ENCODE measurements at regions not wholly inside any gene's neighbourhood (a gene's known extent, or its start where the extent isn't known, plus 50 kb on each side); places are given as distances from the start of the nearest gene placed in this dataset.

DNA sequence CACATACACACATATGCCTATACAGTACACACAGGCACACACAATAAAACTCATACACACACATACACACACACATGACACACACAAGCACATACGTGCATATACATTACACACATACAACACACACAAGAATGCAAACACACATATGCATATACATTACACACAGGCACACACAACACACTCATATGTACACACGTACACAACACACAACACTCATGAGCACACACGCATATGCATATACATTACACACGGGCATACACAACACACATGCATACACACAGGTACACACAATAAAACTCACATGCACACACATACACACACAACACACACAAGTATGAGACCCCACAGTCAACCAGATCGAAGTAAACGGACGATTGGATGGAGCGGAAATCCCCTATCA is 238.2 kb downstream of the ERMARD start:
- H3K9me3 Mint-ChIP-seq: 0 out of 2 replicates have a peak, but pooled peaks cover 4% of the 10 kb centered on the region
- TF ChIP-seq NFE2L1 (CRISPR knock-in tag; IDR thresholded peaks at IDR 0.05) (no peak), CBFB (CRISPR knock-in tag; IDR thresholded peaks at IDR 0.05; ENCODE audit: low read depth) (no peak), ELF4 (CRISPR knock-in tag; IDR thresholded peaks at IDR 0.05; ENCODE audit: low read depth) (no peak), RELA (CRISPR knock-in tag; IDR thresholded peaks at IDR 0.05; ENCODE audit: borderline replicate concordance) (no peak), PRRX2 (CRISPR knock-in tag; IDR thresholded peaks at IDR 0.05) (no peak), OVOL2 (CRISPR knock-in tag; IDR thresholded peaks at IDR 0.05; ENCODE audit: borderline replicate concordance) (no peak), SOX15 (CRISPR knock-in tag; IDR thresholded peaks at IDR 0.05) (no peak), ZNF396 (CRISPR knock-in tag; IDR thresholded peaks at IDR 0.05; ENCODE audit: borderline replicate concordance) (no peak), NR3C1 (CRISPR knock-in tag; conservative IDR thresholded peaks at IDR 0.05; ENCODE audit: low read depth) (no peak), JAZF1 (CRISPR knock-in tag; IDR thresholded peaks at IDR 0.05) (no peak), ATF1 (CRISPR knock-in tag; IDR thresholded peaks at IDR 0.05) (no peak), NFYB (CRISPR knock-in tag; conservative IDR thresholded peaks at IDR 0.05; ENCODE audit: low read depth) (no peak)
- TF ChIP-seq, protein P1, sequence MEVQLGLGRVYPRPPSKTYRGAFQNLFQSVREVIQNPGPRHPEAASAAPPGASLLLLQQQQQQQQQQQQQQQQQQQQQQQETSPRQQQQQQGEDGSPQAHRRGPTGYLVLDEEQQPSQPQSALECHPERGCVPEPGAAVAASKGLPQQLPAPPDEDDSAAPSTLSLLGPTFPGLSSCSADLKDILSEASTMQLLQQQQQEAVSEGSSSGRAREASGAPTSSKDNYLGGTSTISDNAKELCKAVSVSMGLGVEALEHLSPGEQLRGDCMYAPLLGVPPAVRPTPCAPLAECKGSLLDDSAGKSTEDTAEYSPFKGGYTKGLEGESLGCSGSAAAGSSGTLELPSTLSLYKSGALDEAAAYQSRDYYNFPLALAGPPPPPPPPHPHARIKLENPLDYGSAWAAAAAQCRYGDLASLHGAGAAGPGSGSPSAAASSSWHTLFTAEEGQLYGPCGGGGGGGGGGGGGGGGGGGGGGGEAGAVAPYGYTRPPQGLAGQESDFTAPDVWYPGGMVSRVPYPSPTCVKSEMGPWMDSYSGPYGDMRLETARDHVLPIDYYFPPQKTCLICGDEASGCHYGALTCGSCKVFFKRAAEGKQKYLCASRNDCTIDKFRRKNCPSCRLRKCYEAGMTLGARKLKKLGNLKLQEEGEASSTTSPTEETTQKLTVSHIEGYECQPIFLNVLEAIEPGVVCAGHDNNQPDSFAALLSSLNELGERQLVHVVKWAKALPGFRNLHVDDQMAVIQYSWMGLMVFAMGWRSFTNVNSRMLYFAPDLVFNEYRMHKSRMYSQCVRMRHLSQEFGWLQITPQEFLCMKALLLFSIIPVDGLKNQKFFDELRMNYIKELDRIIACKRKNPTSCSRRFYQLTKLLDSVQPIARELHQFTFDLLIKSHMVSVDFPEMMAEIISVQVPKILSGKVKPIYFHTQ (CRISPR knock-in tag; IDR thresholded peaks at IDR 0.05): no peak
- TF ChIP-seq, protein P2, sequence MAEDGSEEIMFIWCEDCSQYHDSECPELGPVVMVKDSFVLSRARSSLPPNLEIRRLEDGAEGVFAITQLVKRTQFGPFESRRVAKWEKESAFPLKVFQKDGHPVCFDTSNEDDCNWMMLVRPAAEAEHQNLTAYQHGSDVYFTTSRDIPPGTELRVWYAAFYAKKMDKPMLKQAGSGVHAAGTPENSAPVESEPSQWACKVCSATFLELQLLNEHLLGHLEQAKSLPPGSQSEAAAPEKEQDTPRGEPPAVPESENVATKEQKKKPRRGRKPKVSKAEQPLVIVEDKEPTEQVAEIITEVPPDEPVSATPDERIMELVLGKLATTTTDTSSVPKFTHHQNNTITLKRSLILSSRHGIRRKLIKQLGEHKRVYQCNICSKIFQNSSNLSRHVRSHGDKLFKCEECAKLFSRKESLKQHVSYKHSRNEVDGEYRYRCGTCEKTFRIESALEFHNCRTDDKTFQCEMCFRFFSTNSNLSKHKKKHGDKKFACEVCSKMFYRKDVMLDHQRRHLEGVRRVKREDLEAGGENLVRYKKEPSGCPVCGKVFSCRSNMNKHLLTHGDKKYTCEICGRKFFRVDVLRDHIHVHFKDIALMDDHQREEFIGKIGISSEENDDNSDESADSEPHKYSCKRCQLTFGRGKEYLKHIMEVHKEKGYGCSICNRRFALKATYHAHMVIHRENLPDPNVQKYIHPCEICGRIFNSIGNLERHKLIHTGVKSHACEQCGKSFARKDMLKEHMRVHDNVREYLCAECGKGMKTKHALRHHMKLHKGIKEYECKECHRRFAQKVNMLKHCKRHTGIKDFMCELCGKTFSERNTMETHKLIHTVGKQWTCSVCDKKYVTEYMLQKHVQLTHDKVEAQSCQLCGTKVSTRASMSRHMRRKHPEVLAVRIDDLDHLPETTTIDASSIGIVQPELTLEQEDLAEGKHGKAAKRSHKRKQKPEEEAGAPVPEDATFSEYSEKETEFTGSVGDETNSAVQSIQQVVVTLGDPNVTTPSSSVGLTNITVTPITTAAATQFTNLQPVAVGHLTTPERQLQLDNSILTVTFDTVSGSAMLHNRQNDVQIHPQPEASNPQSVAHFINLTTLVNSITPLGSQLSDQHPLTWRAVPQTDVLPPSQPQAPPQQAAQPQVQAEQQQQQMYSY (CRISPR knock-in tag; IDR thresholded peaks at IDR 0.05): no peak
- TF ChIP-seq, protein P3, sequence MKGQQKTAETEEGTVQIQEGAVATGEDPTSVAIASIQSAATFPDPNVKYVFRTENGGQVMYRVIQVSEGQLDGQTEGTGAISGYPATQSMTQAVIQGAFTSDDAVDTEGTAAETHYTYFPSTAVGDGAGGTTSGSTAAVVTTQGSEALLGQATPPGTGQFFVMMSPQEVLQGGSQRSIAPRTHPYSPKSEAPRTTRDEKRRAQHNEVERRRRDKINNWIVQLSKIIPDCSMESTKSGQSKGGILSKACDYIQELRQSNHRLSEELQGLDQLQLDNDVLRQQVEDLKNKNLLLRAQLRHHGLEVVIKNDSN (CRISPR knock-in tag; IDR thresholded peaks at IDR 0.05): no peak
- TF ChIP-seq, protein P4, sequence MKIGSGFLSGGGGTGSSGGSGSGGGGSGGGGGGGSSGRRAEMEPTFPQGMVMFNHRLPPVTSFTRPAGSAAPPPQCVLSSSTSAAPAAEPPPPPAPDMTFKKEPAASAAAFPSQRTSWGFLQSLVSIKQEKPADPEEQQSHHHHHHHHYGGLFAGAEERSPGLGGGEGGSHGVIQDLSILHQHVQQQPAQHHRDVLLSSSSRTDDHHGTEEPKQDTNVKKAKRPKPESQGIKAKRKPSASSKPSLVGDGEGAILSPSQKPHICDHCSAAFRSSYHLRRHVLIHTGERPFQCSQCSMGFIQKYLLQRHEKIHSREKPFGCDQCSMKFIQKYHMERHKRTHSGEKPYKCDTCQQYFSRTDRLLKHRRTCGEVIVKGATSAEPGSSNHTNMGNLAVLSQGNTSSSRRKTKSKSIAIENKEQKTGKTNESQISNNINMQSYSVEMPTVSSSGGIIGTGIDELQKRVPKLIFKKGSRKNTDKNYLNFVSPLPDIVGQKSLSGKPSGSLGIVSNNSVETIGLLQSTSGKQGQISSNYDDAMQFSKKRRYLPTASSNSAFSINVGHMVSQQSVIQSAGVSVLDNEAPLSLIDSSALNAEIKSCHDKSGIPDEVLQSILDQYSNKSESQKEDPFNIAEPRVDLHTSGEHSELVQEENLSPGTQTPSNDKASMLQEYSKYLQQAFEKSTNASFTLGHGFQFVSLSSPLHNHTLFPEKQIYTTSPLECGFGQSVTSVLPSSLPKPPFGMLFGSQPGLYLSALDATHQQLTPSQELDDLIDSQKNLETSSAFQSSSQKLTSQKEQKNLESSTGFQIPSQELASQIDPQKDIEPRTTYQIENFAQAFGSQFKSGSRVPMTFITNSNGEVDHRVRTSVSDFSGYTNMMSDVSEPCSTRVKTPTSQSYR (CRISPR knock-in tag; IDR thresholded peaks at IDR 0.05): no peak
- TF ChIP-seq, protein P5, sequence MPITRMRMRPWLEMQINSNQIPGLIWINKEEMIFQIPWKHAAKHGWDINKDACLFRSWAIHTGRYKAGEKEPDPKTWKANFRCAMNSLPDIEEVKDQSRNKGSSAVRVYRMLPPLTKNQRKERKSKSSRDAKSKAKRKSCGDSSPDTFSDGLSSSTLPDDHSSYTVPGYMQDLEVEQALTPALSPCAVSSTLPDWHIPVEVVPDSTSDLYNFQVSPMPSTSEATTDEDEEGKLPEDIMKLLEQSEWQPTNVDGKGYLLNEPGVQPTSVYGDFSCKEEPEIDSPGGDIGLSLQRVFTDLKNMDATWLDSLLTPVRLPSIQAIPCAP (CRISPR knock-in tag; IDR thresholded peaks at IDR 0.05): no peak
- TF ChIP-seq, protein P6, sequence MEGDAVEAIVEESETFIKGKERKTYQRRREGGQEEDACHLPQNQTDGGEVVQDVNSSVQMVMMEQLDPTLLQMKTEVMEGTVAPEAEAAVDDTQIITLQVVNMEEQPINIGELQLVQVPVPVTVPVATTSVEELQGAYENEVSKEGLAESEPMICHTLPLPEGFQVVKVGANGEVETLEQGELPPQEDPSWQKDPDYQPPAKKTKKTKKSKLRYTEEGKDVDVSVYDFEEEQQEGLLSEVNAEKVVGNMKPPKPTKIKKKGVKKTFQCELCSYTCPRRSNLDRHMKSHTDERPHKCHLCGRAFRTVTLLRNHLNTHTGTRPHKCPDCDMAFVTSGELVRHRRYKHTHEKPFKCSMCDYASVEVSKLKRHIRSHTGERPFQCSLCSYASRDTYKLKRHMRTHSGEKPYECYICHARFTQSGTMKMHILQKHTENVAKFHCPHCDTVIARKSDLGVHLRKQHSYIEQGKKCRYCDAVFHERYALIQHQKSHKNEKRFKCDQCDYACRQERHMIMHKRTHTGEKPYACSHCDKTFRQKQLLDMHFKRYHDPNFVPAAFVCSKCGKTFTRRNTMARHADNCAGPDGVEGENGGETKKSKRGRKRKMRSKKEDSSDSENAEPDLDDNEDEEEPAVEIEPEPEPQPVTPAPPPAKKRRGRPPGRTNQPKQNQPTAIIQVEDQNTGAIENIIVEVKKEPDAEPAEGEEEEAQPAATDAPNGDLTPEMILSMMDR (IDR thresholded peaks at IDR 0.05): no peak
- TF ChIP-seq, protein P7, sequence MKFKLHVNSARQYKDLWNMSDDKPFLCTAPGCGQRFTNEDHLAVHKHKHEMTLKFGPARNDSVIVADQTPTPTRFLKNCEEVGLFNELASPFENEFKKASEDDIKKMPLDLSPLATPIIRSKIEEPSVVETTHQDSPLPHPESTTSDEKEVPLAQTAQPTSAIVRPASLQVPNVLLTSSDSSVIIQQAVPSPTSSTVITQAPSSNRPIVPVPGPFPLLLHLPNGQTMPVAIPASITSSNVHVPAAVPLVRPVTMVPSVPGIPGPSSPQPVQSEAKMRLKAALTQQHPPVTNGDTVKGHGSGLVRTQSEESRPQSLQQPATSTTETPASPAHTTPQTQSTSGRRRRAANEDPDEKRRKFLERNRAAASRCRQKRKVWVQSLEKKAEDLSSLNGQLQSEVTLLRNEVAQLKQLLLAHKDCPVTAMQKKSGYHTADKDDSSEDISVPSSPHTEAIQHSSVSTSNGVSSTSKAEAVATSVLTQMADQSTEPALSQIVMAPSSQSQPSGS (CRISPR knock-in tag; IDR thresholded peaks at IDR 0.05; ENCODE audit: borderline replicate concordance, low read depth): no peak
- TF ChIP-seq, protein P8, sequence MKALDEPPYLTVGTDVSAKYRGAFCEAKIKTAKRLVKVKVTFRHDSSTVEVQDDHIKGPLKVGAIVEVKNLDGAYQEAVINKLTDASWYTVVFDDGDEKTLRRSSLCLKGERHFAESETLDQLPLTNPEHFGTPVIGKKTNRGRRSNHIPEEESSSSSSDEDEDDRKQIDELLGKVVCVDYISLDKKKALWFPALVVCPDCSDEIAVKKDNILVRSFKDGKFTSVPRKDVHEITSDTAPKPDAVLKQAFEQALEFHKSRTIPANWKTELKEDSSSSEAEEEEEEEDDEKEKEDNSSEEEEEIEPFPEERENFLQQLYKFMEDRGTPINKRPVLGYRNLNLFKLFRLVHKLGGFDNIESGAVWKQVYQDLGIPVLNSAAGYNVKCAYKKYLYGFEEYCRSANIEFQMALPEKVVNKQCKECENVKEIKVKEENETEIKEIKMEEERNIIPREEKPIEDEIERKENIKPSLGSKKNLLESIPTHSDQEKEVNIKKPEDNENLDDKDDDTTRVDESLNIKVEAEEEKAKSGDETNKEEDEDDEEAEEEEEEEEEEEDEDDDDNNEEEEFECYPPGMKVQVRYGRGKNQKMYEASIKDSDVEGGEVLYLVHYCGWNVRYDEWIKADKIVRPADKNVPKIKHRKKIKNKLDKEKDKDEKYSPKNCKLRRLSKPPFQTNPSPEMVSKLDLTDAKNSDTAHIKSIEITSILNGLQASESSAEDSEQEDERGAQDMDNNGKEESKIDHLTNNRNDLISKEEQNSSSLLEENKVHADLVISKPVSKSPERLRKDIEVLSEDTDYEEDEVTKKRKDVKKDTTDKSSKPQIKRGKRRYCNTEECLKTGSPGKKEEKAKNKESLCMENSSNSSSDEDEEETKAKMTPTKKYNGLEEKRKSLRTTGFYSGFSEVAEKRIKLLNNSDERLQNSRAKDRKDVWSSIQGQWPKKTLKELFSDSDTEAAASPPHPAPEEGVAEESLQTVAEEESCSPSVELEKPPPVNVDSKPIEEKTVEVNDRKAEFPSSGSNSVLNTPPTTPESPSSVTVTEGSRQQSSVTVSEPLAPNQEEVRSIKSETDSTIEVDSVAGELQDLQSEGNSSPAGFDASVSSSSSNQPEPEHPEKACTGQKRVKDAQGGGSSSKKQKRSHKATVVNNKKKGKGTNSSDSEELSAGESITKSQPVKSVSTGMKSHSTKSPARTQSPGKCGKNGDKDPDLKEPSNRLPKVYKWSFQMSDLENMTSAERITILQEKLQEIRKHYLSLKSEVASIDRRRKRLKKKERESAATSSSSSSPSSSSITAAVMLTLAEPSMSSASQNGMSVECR (CRISPR knock-in tag; IDR thresholded peaks at IDR 0.05; ENCODE audit: borderline replicate concordance): no peak
- peak overlapping the region; percentile 31; the same call in 1 of the 2 replicates for H3K27ac Mint-ChIP-seq
- no peak overlapping the region for H3K4me3 Mint-ChIP-seq
- DNase-seq (ENCODE audit: low spot score) (no peak), ATAC-seq (no peak)
- H3K27me3 Mint-ChIP-seq (ENCODE audit: low read depth): no peaks in the 10 kb centered on the region
- CTCF ChIA-PET: interaction anchor here (1.1 kb wide), 1 partner anchor 18 kb away, joined by 3 read pairs; no protein-coding TSS in a partner anchor
- peaks cover 2% of the 10 kb centered on the region for H3K4me1 Mint-ChIP-seq
- H3K36me3 Mint-ChIP-seq: no peaks in the 10 kb centered on the region
- POLR2A ChIA-PET: no interaction called here

All from WTC11 (cell line).